BJ (cell line): ENCODE measurements at regions not wholly inside any gene's neighbourhood (a gene's known extent, or its start where the extent isn't known, plus 50 kb on each side); places are given as distances from the start of the nearest gene placed in this dataset.

Experiments used
- CTCF ChIA-PET: fragments of 350-600 bp; formaldehyde crosslinking; extraction: SDS; loops from one replicate; lab custom pipeline; 2021; ENCODE audit warnings: antibody characterized with exemption, inconsistent platforms; lab: Yijun Ruan, JAX
- POLR2A ChIA-PET: fragments of 300-600 bp; sonication (Branson Sonifier 250); formaldehyde crosslinking; extraction: SDS; loops from one replicate; lab custom pipeline; 2021; ENCODE audit warnings: antibody characterized with exemption; lab: Charles Lee
- DNase-seq: peaks from one replicate; pipeline ENCODE4 v3.0.0-alpha.2; 2011; ENCODE audit warnings: low read depth
- H3K27me3 ChIP-seq: 2 replicates; pipeline ENCODE4 v1.6.0; 2011; ENCODE audit warnings: low read length; ENCODE audit not compliant: control insufficient read depth, insufficient read depth
- H3K36me3 ChIP-seq: 2 replicates; pipeline ENCODE4 v1.5.1; 2011; ENCODE audit warnings: low read length; ENCODE audit not compliant: control insufficient read depth, insufficient read depth
- H3K4me3 ChIP-seq: 2 replicates; pipeline ENCODE4 v1.5.1; 2011; ENCODE audit warnings: low read depth, mild to moderate bottlenecking, control low read depth, low read length
- TF ChIP-seq, protein P1 (sequence below): IDR thresholded peaks from 2 replicates; pipeline ENCODE4 v1.5.1; 2011; ENCODE audit warnings: low read depth, mild to moderate bottlenecking, control low read depth, inconsistent platforms, low read length, moderate library complexity; ENCODE audit not compliant: insufficient read depth

DNA sequence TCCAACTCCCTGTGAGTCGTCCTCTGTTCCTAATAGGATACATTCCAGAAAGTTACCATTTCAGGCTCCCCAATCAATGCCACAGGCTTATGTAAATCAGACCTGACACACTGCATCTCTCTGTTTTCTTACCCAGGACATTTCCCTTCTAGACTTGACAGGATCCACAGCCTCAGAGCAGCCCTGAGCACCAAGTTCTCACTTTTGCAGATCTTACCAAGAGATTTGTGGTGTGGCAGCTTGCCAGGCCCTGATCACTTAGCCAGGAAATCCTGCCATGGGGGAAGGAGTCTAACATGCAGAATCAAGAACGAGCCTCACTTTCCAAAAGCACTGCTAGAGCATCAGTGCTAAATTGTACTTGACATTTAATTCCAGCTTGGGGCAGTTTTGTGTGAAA lies 202.9 kb downstream of the TBX15 start:
- H3K4me3 ChIP-seq, result no peak overlapping the region
- H3K27me3 ChIP-seq, result no peaks in the 10 kb centered on the region
- TF ChIP-seq, protein P1, sequence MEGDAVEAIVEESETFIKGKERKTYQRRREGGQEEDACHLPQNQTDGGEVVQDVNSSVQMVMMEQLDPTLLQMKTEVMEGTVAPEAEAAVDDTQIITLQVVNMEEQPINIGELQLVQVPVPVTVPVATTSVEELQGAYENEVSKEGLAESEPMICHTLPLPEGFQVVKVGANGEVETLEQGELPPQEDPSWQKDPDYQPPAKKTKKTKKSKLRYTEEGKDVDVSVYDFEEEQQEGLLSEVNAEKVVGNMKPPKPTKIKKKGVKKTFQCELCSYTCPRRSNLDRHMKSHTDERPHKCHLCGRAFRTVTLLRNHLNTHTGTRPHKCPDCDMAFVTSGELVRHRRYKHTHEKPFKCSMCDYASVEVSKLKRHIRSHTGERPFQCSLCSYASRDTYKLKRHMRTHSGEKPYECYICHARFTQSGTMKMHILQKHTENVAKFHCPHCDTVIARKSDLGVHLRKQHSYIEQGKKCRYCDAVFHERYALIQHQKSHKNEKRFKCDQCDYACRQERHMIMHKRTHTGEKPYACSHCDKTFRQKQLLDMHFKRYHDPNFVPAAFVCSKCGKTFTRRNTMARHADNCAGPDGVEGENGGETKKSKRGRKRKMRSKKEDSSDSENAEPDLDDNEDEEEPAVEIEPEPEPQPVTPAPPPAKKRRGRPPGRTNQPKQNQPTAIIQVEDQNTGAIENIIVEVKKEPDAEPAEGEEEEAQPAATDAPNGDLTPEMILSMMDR, result no peak
- DNase-seq, result no peak
- ChIA-PET CTCF (no interaction called here), POLR2A (no interaction called here)
- H3K36me3 ChIP-seq, result no peaks in the 10 kb centered on the region

DNA sequence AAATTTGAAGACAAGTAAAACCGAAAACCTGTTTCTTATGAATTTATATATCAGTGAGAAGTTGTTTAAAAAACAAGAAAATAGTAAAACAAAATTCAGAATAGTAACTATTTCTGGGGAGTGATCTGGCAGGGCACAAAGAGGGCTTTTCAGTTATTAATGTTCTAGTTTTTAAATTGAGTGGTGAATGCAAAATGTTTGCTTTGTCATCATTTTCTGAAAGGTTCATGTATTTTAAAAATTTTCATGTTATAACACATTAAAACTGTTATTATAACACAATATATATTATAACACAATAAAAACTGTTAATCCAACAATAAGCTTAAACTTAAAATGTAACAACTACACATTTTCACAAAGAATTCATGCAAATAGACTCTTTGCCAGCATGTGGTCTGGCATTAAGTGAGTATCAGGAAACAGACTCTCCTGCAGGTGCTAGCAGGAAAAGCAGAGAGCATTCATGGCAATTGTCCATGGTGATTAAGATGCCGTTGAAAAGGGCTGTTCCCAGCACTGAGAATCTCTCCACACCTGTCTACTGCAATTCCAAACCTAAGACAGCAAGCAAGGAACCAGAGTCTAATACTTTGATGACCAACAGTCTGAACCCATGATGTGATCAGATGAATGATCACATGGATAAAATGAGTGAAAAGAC lies 204.9 kb downstream of the TBX15 start:
- no peaks in the 10 kb centered on the region for H3K36me3 ChIP-seq
- DNase-seq, result no peak
- TF ChIP-seq, protein P1, result no peak
- H3K27me3 ChIP-seq, result no peaks in the 10 kb centered on the region
- POLR2A ChIA-PET, result no interaction called here
- CTCF ChIA-PET, result interaction anchor here (0.7 kb wide), 1 partner anchor 365 kb away, joined by 3 read pairs; no protein-coding TSS in a partner anchor
- no peak overlapping the region for H3K4me3 ChIP-seq

DNA sequence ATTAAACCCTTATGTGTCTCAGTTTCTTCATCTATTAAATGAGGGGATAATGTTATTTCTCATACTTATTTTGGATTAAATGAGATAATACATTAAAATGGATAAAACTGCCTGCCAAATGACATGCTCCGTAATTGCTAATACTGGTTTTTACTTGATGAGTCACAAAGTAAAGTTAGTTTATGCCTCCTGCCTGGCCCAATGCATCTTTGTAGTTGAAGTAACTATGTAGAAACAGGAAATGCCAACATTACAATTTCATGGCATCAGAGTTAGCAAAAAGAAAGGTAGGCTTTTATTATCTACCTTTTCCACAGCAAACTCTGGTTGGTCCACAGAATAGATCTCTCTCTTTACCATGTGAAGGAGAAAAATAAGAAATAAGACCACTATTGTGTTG lies 214.5 kb downstream of the TBX15 start:
- TF ChIP-seq, protein P1, result no peak
- CTCF ChIA-PET, result no interaction called here
- Histone ChIP-seq H3K4me3 (no peak overlapping the region), H3K27me3 (no peaks in the 10 kb centered on the region), H3K36me3 (no peaks in the 10 kb centered on the region)
- POLR2A ChIA-PET, result no interaction called here
- no peak for DNase-seq

DNA sequence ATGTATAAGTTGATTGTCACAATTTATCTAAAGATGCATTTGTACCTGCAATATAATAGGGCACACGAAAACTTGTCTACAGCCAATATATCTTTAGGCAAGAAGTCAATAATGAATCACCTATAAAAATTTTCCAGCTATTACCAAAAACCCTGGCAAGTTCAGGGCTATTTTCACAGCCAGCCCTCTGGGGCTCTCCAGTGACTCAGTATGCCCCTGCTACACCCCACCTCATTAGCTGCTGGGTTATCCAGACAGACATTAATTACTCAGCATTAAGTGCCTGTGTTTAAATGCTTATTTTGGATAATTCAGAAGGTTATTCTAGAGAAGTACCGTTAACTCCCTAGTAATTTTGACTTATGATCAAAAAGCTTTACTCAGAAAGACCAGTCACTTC lies 220.2 kb downstream of the TBX15 start:
- DNase-seq, result no peak
- POLR2A ChIA-PET, result no interaction called here

DNA sequence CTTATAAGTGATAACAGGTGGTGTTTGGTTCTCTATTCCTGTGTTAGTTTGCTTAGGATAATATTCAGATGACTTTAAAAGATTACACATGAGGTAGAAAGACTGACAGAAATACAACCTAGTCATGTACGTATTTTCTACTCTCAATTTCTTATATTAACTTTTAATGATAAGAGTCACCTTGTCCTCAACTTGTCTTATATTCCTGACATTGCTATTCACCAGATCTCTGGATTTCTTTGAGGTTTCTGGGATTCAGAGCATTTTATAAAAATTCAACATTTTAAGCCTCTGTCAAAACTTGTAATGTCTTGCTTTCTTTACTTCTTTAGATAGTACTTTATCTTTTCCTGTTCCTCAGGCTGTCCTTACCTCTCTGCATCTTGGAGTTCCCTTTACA lies 234.2 kb downstream of the TBX15 start:
- CTCF ChIA-PET, result no interaction called here
- POLR2A ChIA-PET, result no interaction called here
- TF ChIP-seq, protein P1, result no peak
- Histone ChIP-seq H3K27me3 (no peaks in the 10 kb centered on the region), H3K4me3 (no peak overlapping the region), H3K36me3 (no peaks in the 10 kb centered on the region)
- no peak for DNase-seq

More for the DNA sequence above, 220.2 kb downstream of the TBX15 start:
- H3K27me3 ChIP-seq, result no peaks in the 10 kb centered on the region
- TF ChIP-seq, protein P1, result no peak
- CTCF ChIA-PET, result interaction anchor here (0.6 kb wide), 1 partner anchor 184 kb away, joined by 3 read pairs; no protein-coding TSS in a partner anchor
- H3K36me3 ChIP-seq, result no peaks in the 10 kb centered on the region
- H3K4me3 ChIP-seq, result no peak overlapping the region
